ENCODE measurements at regions not wholly inside any gene's neighbourhood (a gene's known extent, or its start where the extent isn't known, plus 50 kb on each side); places are given as distances from the start of the nearest gene placed in this dataset.

GRCh38 chr2:125710561-125710960 is 945.4 kb upstream of the GYPC start:
- no peak for TF ChIP-seq CTCF (IDR thresholded peaks at IDR 0.05)
- no peak for TF ChIP-seq EZH2 (IDR thresholded peaks at IDR 0.05; ENCODE audit: borderline replicate concordance, insufficient read depth, low read depth, low read length, poor library complexity, severe bottlenecking)
